GM21360 (cell line): ENCODE measurements at regions not wholly inside any gene's neighbourhood (a gene's known extent, or its start where the extent isn't known, plus 50 kb on each side); places are given as distances from the start of the nearest gene placed in this dataset.
"Not testable (repeated sequence)": the region's sequence is repeated elsewhere in the genome, so short reads cannot be mapped to it uniquely, and the experiment has no call there.

Experiments used
- ATAC-seq: cut with Tn5 transposase; IDR thresholded peaks from one replicate; pipeline ENCODE4 v1.9.1; 2021; ENCODE audit warnings: mild to moderate bottlenecking, moderate library complexity; ENCODE audit not compliant: unreplicated experiment

- no peak for ATAC-seq
Measured at GRCh38 chr11:11220786-11221185, 132.3 kb downstream of the CSNK2A3 start.

GRCh38 chr11:11218629-11218986, 134.4 kb downstream of the CSNK2A3 start:
- ATAC-seq = no peak

GRCh38 chr11:11217929-11218628, 135.0 kb downstream of the CSNK2A3 start:
- ATAC-seq = no peak

- ATAC-seq = no peak
Measured at GRCh38 chr11:11217289-11217928, 135.6 kb downstream of the CSNK2A3 start.

- no peak for ATAC-seq
Measured at GRCh38 chr11:11215944-11216343, 137.1 kb downstream of the CSNK2A3 start.

GRCh38 chr11:11215058-11215815, 137.8 kb downstream of the CSNK2A3 start:
- ATAC-seq = no peak

- ATAC-seq = no peak
Measured at GRCh38 chr11:11213117-11213516, 139.9 kb downstream of the CSNK2A3 start.

- ATAC-seq = no peak
Measured at GRCh38 chr11:11211888-11212287, 141.2 kb downstream of the CSNK2A3 start.

- no peak for ATAC-seq
Measured at GRCh38 chr11:11211186-11211585, 141.9 kb downstream of the CSNK2A3 start.

- no peak for ATAC-seq
Measured at GRCh38 chr11:11210446-11210845, 142.6 kb downstream of the CSNK2A3 start.

- ATAC-seq = no peak
Measured at GRCh38 chr11:11209967-11210366, 143.1 kb downstream of the CSNK2A3 start.

GRCh38 chr11:11208994-11209393, 144.1 kb downstream of the CSNK2A3 start:
- ATAC-seq = no peak

- ATAC-seq = no peak
Measured at GRCh38 chr11:11207428-11207827, 145.6 kb downstream of the CSNK2A3 start.

GRCh38 chr11:11206484-11206883, 146.6 kb downstream of the CSNK2A3 start:
- ATAC-seq = no peak

- no peak for ATAC-seq
Measured at GRCh38 chr11:11202885-11203284, 150.2 kb downstream of the CSNK2A3 start.

GRCh38 chr11:11201302-11201701, 151.7 kb downstream of the CSNK2A3 start:
- not testable (repeated sequence) for ATAC-seq

- ATAC-seq = no peak
Measured at GRCh38 chr11:11192541-11192940, 160.5 kb downstream of the CSNK2A3 start.

- ATAC-seq = no peak
Measured at GRCh38 chr11:11189506-11189905, 163.5 kb downstream of the CSNK2A3 start.

- no peak for ATAC-seq
Measured at GRCh38 chr11:11186249-11186648, 166.8 kb downstream of the CSNK2A3 start.

GRCh38 chr11:11182261-11182660, 170.8 kb downstream of the CSNK2A3 start:
- ATAC-seq = no peak

GRCh38 chr11:11178671-11179638, 174.1 kb downstream of the CSNK2A3 start:
- ATAC-seq = no peak
